IPS-NIHi7 (cell line): ENCODE measurements at regions not wholly inside any gene's neighbourhood (a gene's known extent, or its start where the extent isn't known, plus 50 kb on each side); places are given as distances from the start of the nearest gene placed in this dataset.
"Not testable (repeated sequence)": the region's sequence is repeated elsewhere in the genome, so short reads cannot be mapped to it uniquely, and the experiment has no call there.

Experiments used
- DNase-seq: peaks from one replicate; pipeline ENCODE4 v3.0.0; 2012; ENCODE audit warnings: mixed read lengths; ENCODE audit errors: extremely low spot score

- not testable (repeated sequence) for DNase-seq
These were observed 82.3 kb upstream of the FCGR1A start for GRCh38 chr1:149700220-149700619.

- not testable (repeated sequence) for DNase-seq
These were observed 81.6 kb upstream of the FCGR1A start for GRCh38 chr1:149700677-149701567.

- DNase-seq = peak; percentile 47
These were observed 74.2 kb upstream of the FCGR1A start for GRCh38 chr1:149708192-149708853.

- not testable (repeated sequence) for DNase-seq
These were observed 70.8 kb upstream of the FCGR1A start for GRCh38 chr1:149711651-149712050.

GRCh38 chr1:149712154-149712927 is 70.2 kb upstream of the FCGR1A start:
- peak; percentile 9 for DNase-seq

- not testable (repeated sequence) for DNase-seq
These were observed 69.0 kb upstream of the FCGR1A start for GRCh38 chr1:149713513-149713912.

- DNase-seq = not testable (repeated sequence)
These were observed 68.5 kb upstream of the FCGR1A start for GRCh38 chr1:149713952-149714351.

- not testable (repeated sequence) for DNase-seq
These were observed 57.7 kb upstream of the FCGR1A start for GRCh38 chr1:149724618-149725302.

GRCh38 chr1:149726688-149727087 is 55.8 kb upstream of the FCGR1A start:
- not testable (repeated sequence) for DNase-seq

GRCh38 chr1:149728598-149728997 is 53.9 kb upstream of the FCGR1A start:
- not testable (repeated sequence) for DNase-seq
